PC-9 (cell line): ENCODE measurements at regions not wholly inside any gene's neighbourhood (a gene's known extent, or its start where the extent isn't known, plus 50 kb on each side); places are given as distances from the start of the nearest gene placed in this dataset.

ENCODE experiments used
- EZH2 ChIP-seq: fragments of 200-600 bp; sonication (generic); IDR thresholded peaks from 2 replicates; pipeline ENCODE4 v1.8.0; 2017; ENCODE audit warnings: antibody characterized with exemption, low read depth
- TF ChIP-seq, protein P1 (sequence below): fragments of 200-600 bp; sonication (generic); conservative IDR thresholded peaks from 2 replicates; pipeline ENCODE4 v1.6.1; 2017; ENCODE audit warnings: mixed run types, antibody characterized with exemption, mild to moderate bottlenecking, moderate library complexity

GRCh38 chr2:144040834-144041233 lies 479.1 kb downstream of the ZEB2 start:
- TF ChIP-seq, protein P1, sequence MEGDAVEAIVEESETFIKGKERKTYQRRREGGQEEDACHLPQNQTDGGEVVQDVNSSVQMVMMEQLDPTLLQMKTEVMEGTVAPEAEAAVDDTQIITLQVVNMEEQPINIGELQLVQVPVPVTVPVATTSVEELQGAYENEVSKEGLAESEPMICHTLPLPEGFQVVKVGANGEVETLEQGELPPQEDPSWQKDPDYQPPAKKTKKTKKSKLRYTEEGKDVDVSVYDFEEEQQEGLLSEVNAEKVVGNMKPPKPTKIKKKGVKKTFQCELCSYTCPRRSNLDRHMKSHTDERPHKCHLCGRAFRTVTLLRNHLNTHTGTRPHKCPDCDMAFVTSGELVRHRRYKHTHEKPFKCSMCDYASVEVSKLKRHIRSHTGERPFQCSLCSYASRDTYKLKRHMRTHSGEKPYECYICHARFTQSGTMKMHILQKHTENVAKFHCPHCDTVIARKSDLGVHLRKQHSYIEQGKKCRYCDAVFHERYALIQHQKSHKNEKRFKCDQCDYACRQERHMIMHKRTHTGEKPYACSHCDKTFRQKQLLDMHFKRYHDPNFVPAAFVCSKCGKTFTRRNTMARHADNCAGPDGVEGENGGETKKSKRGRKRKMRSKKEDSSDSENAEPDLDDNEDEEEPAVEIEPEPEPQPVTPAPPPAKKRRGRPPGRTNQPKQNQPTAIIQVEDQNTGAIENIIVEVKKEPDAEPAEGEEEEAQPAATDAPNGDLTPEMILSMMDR = no peak
- TF ChIP-seq EZH2 = no peak
